BE2C (cell line): ENCODE measurements at regions not wholly inside any gene's neighbourhood (a gene's known extent, or its start where the extent isn't known, plus 50 kb on each side); places are given as distances from the start of the nearest gene placed in this dataset.

Experiments
- DNase-seq: peaks from one replicate; pipeline ENCODE4 v3.0.0-alpha.2; 2020
- H3K27me3 ChIP-seq: fragments of 250-450 bp; sonication (Bioruptor Pico); 2 replicates; pipeline ENCODE4 v1.5.1; 2020; ENCODE audit warnings: mild to moderate bottlenecking
- H3K36me3 ChIP-seq: fragments of 250-450 bp; sonication (Bioruptor Pico); 2 replicates; pipeline ENCODE4 v1.5.1; 2020; ENCODE audit warnings: mild to moderate bottlenecking
- H3K4me1 ChIP-seq: fragments of 250-450 bp; sonication (Bioruptor Pico); 2 replicates; pipeline ENCODE4 v1.5.1; 2020
- H3K4me3 ChIP-seq: 2 replicates; pipeline ENCODE4 v1.5.1; 2011; ENCODE audit warnings: low read depth, low read length
- H3K9me3 ChIP-seq: fragments of 250-450 bp; sonication (Bioruptor Pico); 2 replicates; pipeline ENCODE4 v1.5.1; 2020
- TF ChIP-seq, protein P1 (sequence below): IDR thresholded peaks from 2 replicates; pipeline ENCODE4 v1.5.1; 2012; ENCODE audit warnings: mild to moderate bottlenecking, low read depth, low read length

DNA sequence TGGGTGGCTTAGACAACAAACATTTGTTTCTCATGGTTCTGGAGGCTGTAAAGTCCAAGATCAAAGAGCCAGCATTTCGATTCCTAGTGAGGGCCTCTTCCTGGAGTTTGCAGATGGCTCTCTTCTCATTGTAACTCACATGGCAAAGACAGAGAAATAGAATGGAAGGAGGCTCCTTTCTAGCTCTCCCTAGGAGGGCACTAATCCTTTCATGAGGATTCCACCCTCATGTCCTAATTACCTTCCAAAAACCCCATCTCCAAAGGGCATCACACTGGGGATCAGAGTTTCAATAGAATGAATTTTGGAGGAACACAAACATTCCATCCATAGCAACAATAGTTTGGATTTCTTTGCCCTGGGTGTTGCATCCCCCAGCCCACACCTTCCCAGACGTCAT is 247.3 kb downstream of the TTLL7 start:
- no peak overlapping the region for H3K4me3 ChIP-seq
- TF ChIP-seq, protein P1, sequence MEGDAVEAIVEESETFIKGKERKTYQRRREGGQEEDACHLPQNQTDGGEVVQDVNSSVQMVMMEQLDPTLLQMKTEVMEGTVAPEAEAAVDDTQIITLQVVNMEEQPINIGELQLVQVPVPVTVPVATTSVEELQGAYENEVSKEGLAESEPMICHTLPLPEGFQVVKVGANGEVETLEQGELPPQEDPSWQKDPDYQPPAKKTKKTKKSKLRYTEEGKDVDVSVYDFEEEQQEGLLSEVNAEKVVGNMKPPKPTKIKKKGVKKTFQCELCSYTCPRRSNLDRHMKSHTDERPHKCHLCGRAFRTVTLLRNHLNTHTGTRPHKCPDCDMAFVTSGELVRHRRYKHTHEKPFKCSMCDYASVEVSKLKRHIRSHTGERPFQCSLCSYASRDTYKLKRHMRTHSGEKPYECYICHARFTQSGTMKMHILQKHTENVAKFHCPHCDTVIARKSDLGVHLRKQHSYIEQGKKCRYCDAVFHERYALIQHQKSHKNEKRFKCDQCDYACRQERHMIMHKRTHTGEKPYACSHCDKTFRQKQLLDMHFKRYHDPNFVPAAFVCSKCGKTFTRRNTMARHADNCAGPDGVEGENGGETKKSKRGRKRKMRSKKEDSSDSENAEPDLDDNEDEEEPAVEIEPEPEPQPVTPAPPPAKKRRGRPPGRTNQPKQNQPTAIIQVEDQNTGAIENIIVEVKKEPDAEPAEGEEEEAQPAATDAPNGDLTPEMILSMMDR = no peak
- no peak for DNase-seq
- H3K36me3 ChIP-seq = no peaks in the 10 kb centered on the region
- H3K9me3 ChIP-seq = no peaks in the 10 kb centered on the region
- H3K27me3 ChIP-seq = no peaks in the 10 kb centered on the region
- H3K4me1 ChIP-seq = peaks cover 5% of the 10 kb centered on the region; the same call in 1 of the 2 replicates

DNA sequence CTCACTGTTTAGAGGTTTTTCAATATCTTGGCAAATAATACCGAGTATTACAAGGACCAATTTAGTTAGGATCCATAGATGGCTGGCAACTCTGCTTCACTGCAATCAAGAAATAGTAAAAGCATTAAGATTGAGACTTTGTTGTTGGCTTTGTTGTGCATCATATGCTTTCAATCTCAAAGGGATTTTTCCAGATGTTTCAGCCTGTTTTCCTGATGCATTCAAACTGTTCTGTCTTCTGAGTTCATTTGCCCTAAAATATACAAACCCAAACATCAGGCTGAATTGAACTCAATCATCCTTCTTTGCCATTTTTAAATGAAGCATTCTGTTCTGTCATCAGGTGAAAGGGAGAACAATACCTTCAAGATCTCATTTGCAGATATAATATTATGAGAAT is 248.7 kb downstream of the TTLL7 start:
- Histone ChIP-seq H3K27me3 (no peaks in the 10 kb centered on the region), H3K4me1 (peaks cover 5% of the 10 kb centered on the region; the same call in 1 of the 2 replicates), H3K36me3 (no peaks in the 10 kb centered on the region), H3K4me3 (no peak overlapping the region), H3K9me3 (no peaks in the 10 kb centered on the region)
- DNase-seq = no peak
- TF ChIP-seq, protein P1 = no peak

DNA sequence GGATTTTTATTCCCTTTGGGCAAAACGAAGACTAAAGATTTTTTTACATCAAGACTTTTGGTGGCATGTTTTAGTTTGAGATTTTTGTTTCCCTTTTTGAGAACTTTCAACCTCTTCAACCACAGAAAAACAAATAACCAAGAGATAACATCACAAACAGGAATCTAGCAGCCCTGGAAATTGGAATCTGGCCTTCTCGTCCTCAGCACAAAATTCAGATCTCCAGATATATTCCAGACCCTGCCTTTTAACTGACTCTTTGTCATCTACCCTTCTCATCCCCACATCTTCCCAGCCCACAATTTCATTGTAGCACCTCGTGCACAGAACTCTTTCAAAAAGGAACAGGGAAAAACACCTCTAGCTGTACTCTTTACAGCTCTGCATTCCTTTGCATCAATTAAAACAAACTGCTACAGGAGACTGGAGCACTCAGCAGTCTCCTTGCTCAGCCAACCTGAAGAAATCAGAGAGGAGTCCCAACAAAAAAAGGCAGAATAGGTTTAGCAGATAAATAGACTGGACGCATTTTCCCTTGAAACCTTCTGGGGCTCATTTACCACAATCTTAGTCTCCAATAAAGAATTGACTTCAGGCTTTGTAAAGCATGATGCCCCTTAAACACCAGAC is 251.0 kb downstream of the TTLL7 start:
- no peak for DNase-seq
- Histone ChIP-seq H3K4me1 (peaks cover 5% of the 10 kb centered on the region; the same call in 1 of the 2 replicates), H3K27me3 (no peaks in the 10 kb centered on the region), H3K4me3 (no peak overlapping the region), H3K36me3 (no peaks in the 10 kb centered on the region), H3K9me3 (no peaks in the 10 kb centered on the region)
- TF ChIP-seq, protein P1 = no peak

DNA sequence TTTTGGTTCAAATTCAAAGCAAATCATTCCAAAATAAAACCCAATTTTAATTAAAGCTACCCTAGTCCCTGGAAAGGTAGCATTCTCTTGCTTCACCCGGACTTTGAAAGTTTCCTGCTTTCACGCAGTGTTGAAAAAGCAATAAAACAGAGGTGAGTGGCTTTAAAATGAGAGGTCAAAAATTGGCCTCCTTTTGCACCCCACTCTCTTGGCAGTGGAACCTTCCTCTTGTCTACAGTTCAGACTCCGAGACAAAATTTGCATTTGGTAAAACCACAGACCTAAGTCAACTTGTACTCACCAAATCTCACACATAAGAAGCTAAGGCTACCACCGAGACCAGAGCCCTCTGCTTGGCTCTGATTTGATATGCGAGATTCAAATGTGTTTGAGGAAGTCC is 252.7 kb downstream of the TTLL7 start:
- DNase-seq = no peak
- Histone ChIP-seq H3K9me3 (no peaks in the 10 kb centered on the region), H3K4me3 (no peak overlapping the region), H3K36me3 (no peaks in the 10 kb centered on the region), H3K4me1 (peaks cover 5% of the 10 kb centered on the region; the same call in 1 of the 2 replicates), H3K27me3 (no peaks in the 10 kb centered on the region)
- TF ChIP-seq, protein P1 = no peak

DNA sequence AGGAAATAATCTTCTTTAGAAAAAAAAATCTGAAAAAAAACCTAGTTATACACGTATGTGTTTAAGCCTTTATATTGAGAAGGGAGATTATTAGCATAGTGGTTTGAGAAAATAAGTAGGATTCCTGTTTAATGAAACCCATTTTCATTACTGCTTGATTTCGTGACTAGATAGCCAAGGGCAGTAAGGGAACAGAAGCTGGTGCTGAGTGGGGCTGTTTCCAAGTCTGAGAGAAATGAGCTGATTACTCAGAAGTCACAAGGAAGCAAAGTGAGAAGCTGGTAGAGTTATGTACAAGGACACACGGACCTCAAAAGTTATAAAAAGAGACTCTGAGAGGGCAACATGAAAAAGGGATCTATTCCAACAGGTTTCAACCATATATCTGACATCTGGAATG is 256.5 kb downstream of the TTLL7 start:
- no peaks in the 10 kb centered on the region for H3K27me3 ChIP-seq
- TF ChIP-seq, protein P1 = no peak
- H3K4me1 ChIP-seq = no peaks in the 10 kb centered on the region
- no peak overlapping the region for H3K4me3 ChIP-seq
- no peaks in the 10 kb centered on the region for H3K36me3 ChIP-seq
- no peaks in the 10 kb centered on the region for H3K9me3 ChIP-seq
- DNase-seq = no peak

DNA sequence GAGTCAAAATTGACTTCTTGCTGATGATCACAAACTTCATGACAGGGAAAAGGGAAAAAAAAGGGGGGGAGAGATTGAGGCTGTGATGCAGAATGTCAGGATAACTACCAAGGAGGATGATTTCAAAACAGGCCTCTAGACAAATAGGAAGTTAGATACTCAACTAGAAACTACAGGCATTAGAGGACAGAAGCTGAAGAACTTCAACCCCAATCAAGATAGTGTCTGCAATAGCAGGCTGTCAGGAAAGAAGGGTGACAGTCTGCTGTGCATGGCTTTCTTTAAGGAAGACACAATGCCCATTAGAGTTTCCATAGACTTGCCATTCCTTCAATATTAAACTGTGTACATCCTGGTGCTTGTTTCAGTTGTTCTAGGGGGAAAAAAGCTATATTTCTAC is 257.2 kb downstream of the TTLL7 start:
- TF ChIP-seq, protein P1 = no peak
- DNase-seq = no peak
- no peaks in the 10 kb centered on the region for H3K9me3 ChIP-seq
- H3K4me1 ChIP-seq = no peaks in the 10 kb centered on the region
- H3K27me3 ChIP-seq = no peaks in the 10 kb centered on the region
- no peak overlapping the region for H3K4me3 ChIP-seq
- no peaks in the 10 kb centered on the region for H3K36me3 ChIP-seq
